ENCODE measurements at regions not wholly inside any gene's neighbourhood (a gene's known extent, or its start where the extent isn't known, plus 50 kb on each side); places are given as distances from the start of the nearest gene placed in this dataset.

DNA sequence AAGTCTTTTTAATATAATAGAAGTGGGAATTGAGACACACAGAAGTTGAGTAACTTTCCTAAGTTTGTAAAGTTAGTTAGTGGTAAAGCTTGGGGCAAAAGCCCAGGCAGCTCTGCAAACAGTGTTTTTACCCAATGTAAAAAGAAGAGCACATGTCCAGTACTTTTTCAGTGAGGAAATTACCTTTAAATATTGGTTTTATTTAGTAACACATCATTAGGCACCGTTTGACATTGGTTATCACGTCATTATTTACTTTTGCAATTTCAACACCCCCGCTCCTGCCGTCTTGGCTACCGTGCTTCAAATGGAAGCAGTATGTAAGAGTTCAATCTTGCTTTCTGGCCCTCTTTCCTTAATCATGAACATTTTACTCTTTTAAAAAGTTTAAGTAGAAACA is 807.9 kb downstream of the EPHA4 start:
- TF ChIP-seq, protein P1, sequence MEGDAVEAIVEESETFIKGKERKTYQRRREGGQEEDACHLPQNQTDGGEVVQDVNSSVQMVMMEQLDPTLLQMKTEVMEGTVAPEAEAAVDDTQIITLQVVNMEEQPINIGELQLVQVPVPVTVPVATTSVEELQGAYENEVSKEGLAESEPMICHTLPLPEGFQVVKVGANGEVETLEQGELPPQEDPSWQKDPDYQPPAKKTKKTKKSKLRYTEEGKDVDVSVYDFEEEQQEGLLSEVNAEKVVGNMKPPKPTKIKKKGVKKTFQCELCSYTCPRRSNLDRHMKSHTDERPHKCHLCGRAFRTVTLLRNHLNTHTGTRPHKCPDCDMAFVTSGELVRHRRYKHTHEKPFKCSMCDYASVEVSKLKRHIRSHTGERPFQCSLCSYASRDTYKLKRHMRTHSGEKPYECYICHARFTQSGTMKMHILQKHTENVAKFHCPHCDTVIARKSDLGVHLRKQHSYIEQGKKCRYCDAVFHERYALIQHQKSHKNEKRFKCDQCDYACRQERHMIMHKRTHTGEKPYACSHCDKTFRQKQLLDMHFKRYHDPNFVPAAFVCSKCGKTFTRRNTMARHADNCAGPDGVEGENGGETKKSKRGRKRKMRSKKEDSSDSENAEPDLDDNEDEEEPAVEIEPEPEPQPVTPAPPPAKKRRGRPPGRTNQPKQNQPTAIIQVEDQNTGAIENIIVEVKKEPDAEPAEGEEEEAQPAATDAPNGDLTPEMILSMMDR (IDR thresholded peaks at IDR 0.05), result no peak
- TF ChIP-seq POLR2A (IDR thresholded peaks at IDR 0.05), result no peak
